Keratinocyte (primary cell): ENCODE measurements at regions not wholly inside any gene's neighbourhood (a gene's known extent, or its start where the extent isn't known, plus 50 kb on each side); places are given as distances from the start of the nearest gene placed in this dataset.

ENCODE experiments used
- DNase-seq: peaks from one replicate; pipeline ENCODE4 v3.0.0-alpha.2; 2011; ENCODE audit warnings: low read depth, missing footprints, low spot score
- FAIRE-seq: peaks from 2 replicates; lab custom pipeline; 2011; peaks lifted over from hg19 to GRCh38; lab: Jason Lieb, UNC
- H2AFZ ChIP-seq: 2 replicates; pipeline ENCODE4 v1.6.0; 2012; ENCODE audit warnings: low read length, control low read depth, inconsistent platforms; ENCODE audit not compliant: control insufficient read depth
- H3K27ac ChIP-seq: 2 replicates; pipeline ENCODE4 v1.5.1; 2011; ENCODE audit warnings: low read length; ENCODE audit not compliant: control insufficient read depth, insufficient read depth
- H3K27me3 ChIP-seq: 3 replicates; pipeline ENCODE4 v1.6.0; 2011; ENCODE audit warnings: low read length; ENCODE audit not compliant: control insufficient read depth, insufficient read depth; ENCODE audit errors: extremely low read depth
- H3K36me3 ChIP-seq, 2 experiments: 2 replicates in 1 of 2; 3 replicates in 1 of 2; pipeline ENCODE4 v1.5.1; 2011; ENCODE audit warnings: low read length in 2 of 2, mild to moderate bottlenecking in 1 of 2; ENCODE audit not compliant: control insufficient read depth in 2 of 2, insufficient read depth in 2 of 2; ENCODE audit errors: extremely low read depth in 1 of 2
- H3K4me1 ChIP-seq: 3 replicates; pipeline ENCODE4 v1.5.1; 2011; ENCODE audit warnings: low read length; ENCODE audit not compliant: control insufficient read depth, insufficient read depth; ENCODE audit errors: extremely low read depth
- H3K4me2 ChIP-seq: 3 replicates; pipeline ENCODE4 v1.6.0; 2011; ENCODE audit warnings: low read depth, low read length; ENCODE audit not compliant: control insufficient read depth, insufficient read depth; ENCODE audit errors: extremely low read depth
- H3K4me3 ChIP-seq, 3 experiments: fragments of 200-600 bp in 1 of 3; sonication (generic) in 1 of 3; 2 replicates in 2 of 3; 3 replicates in 1 of 3; pipeline ENCODE4 v1.5.1; 2011 to 2016; ENCODE audit warnings: low read length in 3 of 3, mild to moderate bottlenecking in 3 of 3, control low read depth in 2 of 3, inconsistent platforms in 1 of 3, low read depth in 1 of 3, mixed read lengths in 1 of 3, mixed run types in 1 of 3, moderate library complexity in 1 of 3; ENCODE audit not compliant: control insufficient read depth in 2 of 3, insufficient read depth in 2 of 3; ENCODE audit errors: extremely low read depth in 1 of 3
- H3K79me2 ChIP-seq: 2 replicates; pipeline ENCODE4 v1.6.0; 2012; ENCODE audit warnings: low read length; ENCODE audit not compliant: control insufficient read depth, insufficient read depth
- H3K9ac ChIP-seq: 3 replicates; pipeline ENCODE4 v1.6.0; 2011; ENCODE audit warnings: low read length; ENCODE audit not compliant: control insufficient read depth, insufficient read depth; ENCODE audit errors: extremely low read depth
- H3K9me1 ChIP-seq: 3 replicates; pipeline ENCODE4 v1.6.0; 2011; ENCODE audit warnings: low read length; ENCODE audit not compliant: control insufficient read depth, insufficient read depth; ENCODE audit errors: extremely low read depth
- H3K9me3 ChIP-seq: 2 replicates; pipeline ENCODE4 v1.5.1; 2012; ENCODE audit warnings: low read depth, low read length; ENCODE audit not compliant: control insufficient read depth
- H4K20me1 ChIP-seq: 3 replicates; pipeline ENCODE4 v1.6.0; 2011; ENCODE audit warnings: low read length; ENCODE audit not compliant: control insufficient read depth, insufficient read depth; ENCODE audit errors: extremely low read depth
- EZH2 ChIP-seq: IDR thresholded peaks from one replicate; pipeline ENCODE4 v1.6.1; 2012; ENCODE audit warnings: inconsistent platforms, mild to moderate bottlenecking, low read length, moderate library complexity
- dilution Hi-C: fragments of 300-500 bp; cut with MboI; formaldehyde crosslinking; loops from one replicate; pipeline ENCODE4 v1.7.0; 2020; ENCODE audit warnings: low sequenced_read_pairs; ENCODE audit not compliant: extremely low pct_ligation_motif_present
- TF ChIP-seq, protein P1 (sequence below), 3 experiments: IDR thresholded peaks in 1 of 3; conservative IDR thresholded peaks in 1 of 3; optimal IDR thresholded peaks in 1 of 3; 2 replicates in 2 of 3; 3 replicates in 1 of 3; pipeline versions ENCODE3 to v1.5.1; 2011; ENCODE audit warnings: low read length in 3 of 3, mild to moderate bottlenecking in 3 of 3, moderate library complexity in 2 of 3, control low read depth in 1 of 3, inconsistent platforms in 1 of 3; ENCODE audit not compliant: insufficient read depth in 2 of 3; ENCODE audit errors: extremely low read depth in 1 of 3

DNA sequence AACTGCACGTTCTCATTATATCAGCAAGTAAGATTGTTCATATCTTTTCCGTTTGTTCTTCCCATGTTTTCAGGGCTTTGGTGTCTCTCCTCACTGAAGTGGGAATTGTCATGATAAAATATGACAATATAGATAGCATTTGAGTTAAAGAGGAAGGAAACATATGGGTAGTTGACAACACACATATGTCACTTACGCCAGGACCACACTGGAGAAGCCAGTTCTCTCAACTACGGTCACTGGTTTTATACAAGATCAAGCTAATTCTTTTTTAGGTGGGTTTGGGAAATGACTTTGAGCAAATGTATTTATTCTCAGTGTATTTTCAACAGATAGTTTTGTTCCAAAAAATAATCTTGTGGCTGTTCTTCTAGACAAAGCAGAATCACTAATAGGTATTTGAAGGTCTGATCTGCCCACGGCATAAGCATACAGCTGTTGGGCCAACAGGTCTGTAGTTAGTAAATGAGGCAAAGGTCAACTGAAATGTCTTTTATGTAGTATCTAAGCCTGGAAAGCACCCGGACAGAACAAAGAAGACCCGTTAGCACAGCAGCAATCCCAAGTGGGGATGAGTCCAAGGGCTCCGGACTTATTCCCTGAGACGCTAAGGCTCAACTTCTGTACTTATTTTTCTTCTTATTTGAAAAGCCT is 433.6 kb upstream of the ZP4 start:
- H3K4me3 ChIP-seq: no peak overlapping the region
- no peak overlapping the region for H3K4me2 ChIP-seq
- no peaks in the 10 kb centered on the region for H3K79me2 ChIP-seq
- no peaks in the 10 kb centered on the region for H3K9me3 ChIP-seq
- H3K9ac ChIP-seq: no peak overlapping the region
- TF ChIP-seq, protein P1, sequence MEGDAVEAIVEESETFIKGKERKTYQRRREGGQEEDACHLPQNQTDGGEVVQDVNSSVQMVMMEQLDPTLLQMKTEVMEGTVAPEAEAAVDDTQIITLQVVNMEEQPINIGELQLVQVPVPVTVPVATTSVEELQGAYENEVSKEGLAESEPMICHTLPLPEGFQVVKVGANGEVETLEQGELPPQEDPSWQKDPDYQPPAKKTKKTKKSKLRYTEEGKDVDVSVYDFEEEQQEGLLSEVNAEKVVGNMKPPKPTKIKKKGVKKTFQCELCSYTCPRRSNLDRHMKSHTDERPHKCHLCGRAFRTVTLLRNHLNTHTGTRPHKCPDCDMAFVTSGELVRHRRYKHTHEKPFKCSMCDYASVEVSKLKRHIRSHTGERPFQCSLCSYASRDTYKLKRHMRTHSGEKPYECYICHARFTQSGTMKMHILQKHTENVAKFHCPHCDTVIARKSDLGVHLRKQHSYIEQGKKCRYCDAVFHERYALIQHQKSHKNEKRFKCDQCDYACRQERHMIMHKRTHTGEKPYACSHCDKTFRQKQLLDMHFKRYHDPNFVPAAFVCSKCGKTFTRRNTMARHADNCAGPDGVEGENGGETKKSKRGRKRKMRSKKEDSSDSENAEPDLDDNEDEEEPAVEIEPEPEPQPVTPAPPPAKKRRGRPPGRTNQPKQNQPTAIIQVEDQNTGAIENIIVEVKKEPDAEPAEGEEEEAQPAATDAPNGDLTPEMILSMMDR (optimal IDR thresholded peaks at IDR 0.05 in 1 of 3, IDR thresholded peaks at IDR 0.05 in 1 of 3, conservative IDR thresholded peaks at IDR 0.05 in 1 of 3; ENCODE audit: extremely low read depth in 1 of 3, insufficient read depth in 2 of 3, low read length in 3 of 3): no peak
- TF ChIP-seq EZH2: no peak
- H3K27me3 ChIP-seq: no peaks in the 10 kb centered on the region
- no peaks in the 10 kb centered on the region for H3K4me1 ChIP-seq
- H3K36me3 ChIP-seq: no peaks in the 10 kb centered on the region
- no peaks in the 10 kb centered on the region for H3K9me1 ChIP-seq
- dilution Hi-C loops: no loop called here
- DNase-seq (no peak), FAIRE-seq (no peak)
- H4K20me1 ChIP-seq: no peaks in the 10 kb centered on the region
- H3K27ac ChIP-seq: no peak overlapping the region
- H2AFZ ChIP-seq: no peak overlapping the region

DNA sequence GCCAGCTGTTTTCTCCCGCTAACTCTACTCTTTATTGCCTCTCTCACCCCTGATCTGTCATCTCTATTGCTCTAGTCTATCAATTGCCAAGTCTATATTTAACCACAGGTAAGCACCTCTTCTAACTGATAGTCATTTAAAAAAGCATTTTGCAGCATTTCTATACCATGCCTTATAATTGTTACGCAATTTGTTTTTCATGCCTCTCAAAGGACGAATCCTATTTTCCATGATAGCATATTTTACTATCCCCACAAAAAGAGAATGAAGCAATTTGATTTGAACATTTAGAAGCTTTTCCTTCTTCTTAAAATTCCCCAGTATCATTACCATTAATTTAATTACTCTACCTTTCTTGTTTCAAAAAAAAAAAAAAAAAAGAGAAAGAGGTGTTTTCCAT is 432.8 kb upstream of the ZP4 start:
- H3K27me3 ChIP-seq: no peaks in the 10 kb centered on the region
- H4K20me1 ChIP-seq: no peaks in the 10 kb centered on the region
- H3K4me2 ChIP-seq: no peak overlapping the region
- DNase-seq: no peak
- H3K9me1 ChIP-seq: no peaks in the 10 kb centered on the region
- H2AFZ ChIP-seq: peak overlapping the region; percentile 10
- H3K27ac ChIP-seq: no peak overlapping the region
- H3K9ac ChIP-seq: no peak overlapping the region
- no peak overlapping the region for H3K4me3 ChIP-seq
- H3K36me3 ChIP-seq: no peaks in the 10 kb centered on the region
- dilution Hi-C loops: no loop called here
- H3K4me1 ChIP-seq: no peaks in the 10 kb centered on the region
- no peaks in the 10 kb centered on the region for H3K79me2 ChIP-seq
- H3K9me3 ChIP-seq: no peaks in the 10 kb centered on the region
- no peak for FAIRE-seq
- TF ChIP-seq EZH2: no peak
- TF ChIP-seq, protein P1 (optimal IDR thresholded peaks at IDR 0.05 in 1 of 3, IDR thresholded peaks at IDR 0.05 in 1 of 3, conservative IDR thresholded peaks at IDR 0.05 in 1 of 3; ENCODE audit: extremely low read depth in 1 of 3, insufficient read depth in 2 of 3, low read length in 3 of 3): no peak
